Mesothelial cell of epicardium (in vitro differentiated cells): ENCODE measurements at regions not wholly inside any gene's neighbourhood (a gene's known extent, or its start where the extent isn't known, plus 50 kb on each side); places are given as distances from the start of the nearest gene placed in this dataset.
"Not testable (repeated sequence)": the region's sequence is repeated elsewhere in the genome, so short reads cannot be mapped to it uniquely, and the experiment has no call there.

Experiments
- DNase-seq, 2 experiments: peaks; one replicate each; pipeline ENCODE4 v3.0.0; 2021; ENCODE audit warnings: low spot score in 2 of 2; ENCODE audit not compliant: unreplicated experiment in 2 of 2
- H3K27ac Mint-ChIP-seq: 2 replicates; pipeline ENCODE4 v1.8.0; 2021; ENCODE audit warnings: mixed read lengths
- H3K27me3 Mint-ChIP-seq: 2 replicates; pipeline ENCODE4 v1.8.0; 2021; ENCODE audit warnings: low read depth, mixed read lengths
- H3K36me3 Mint-ChIP-seq: 2 replicates; pipeline ENCODE4 v1.8.0; 2021; ENCODE audit warnings: mixed read lengths
- H3K4me1 Mint-ChIP-seq: 2 replicates; pipeline ENCODE4 v1.8.0; 2021; ENCODE audit warnings: mixed read lengths
- H3K4me3 Mint-ChIP-seq: 2 replicates; pipeline ENCODE4 v1.8.0; 2021; ENCODE audit warnings: mild to moderate bottlenecking, moderate library complexity, mixed read lengths
- H3K9me3 Mint-ChIP-seq: 2 replicates; pipeline ENCODE4 v1.8.0; 2021; ENCODE audit warnings: mixed read lengths
- CTCF ChIP-seq: fragments of 200-600 bp; sonication (generic); IDR thresholded peaks from one replicate; pipeline ENCODE4 v1.5.0; 2021; ENCODE audit warnings: antibody characterized with exemption; ENCODE audit not compliant: unreplicated experiment

DNA sequence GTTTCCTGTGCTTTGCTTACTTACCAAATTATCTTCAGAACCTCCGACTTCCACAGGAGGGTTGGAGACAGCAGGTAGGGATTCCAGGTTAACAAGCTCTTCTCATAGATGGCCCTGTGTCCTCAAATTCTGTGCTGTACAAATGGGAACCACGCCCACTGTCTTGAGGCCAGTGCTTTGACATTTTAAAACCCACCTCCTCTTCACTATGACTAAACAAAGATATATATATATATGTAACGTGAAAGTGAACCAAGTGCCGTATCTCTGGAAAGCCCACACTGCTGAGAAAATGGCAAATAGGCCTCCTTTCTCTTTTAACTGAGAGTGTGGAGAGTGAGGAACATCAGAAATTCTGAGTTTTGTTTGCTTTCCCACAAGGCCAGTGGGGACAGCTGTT is 99.6 kb downstream of the ZBTB18 start:
- Mint-ChIP-seq H3K9me3 (no peaks in the 10 kb centered on the region), H3K27me3 (no peaks in the 10 kb centered on the region), H3K4me1 (peaks cover 14% of the 10 kb centered on the region), H3K36me3 (no peaks in the 10 kb centered on the region), H3K27ac (peak overlapping the region; percentile 61), H3K4me3 (no peak overlapping the region)
- no peak for DNase-seq
- TF ChIP-seq CTCF, result no peak

DNA sequence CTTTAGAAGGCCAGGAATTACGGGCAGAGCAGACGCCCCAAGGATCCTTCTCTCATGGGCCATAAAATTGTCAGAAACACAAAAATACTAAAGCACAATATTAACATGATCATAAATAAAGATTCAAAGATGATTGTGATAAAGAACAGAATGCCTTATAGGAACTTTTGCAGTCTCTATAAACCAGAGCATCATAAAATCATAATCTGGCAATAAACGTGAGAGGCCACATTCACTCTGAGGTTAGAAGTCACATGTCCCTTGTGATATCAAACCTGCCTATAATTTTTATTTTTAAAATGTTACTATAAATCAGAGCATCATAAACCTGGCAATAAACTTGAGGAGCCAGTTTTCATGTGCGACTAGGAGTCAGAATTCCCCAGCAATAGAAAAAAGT is 100.5 kb downstream of the ZBTB18 start:
- H3K27me3 Mint-ChIP-seq, result no peaks in the 10 kb centered on the region
- H3K27ac Mint-ChIP-seq, result no peak overlapping the region
- no peak for TF ChIP-seq CTCF
- no peaks in the 10 kb centered on the region for H3K36me3 Mint-ChIP-seq
- DNase-seq, result no peak
- peaks cover 14% of the 10 kb centered on the region for H3K4me1 Mint-ChIP-seq
- H3K4me3 Mint-ChIP-seq, result no peak overlapping the region
- no peaks in the 10 kb centered on the region for H3K9me3 Mint-ChIP-seq

DNA sequence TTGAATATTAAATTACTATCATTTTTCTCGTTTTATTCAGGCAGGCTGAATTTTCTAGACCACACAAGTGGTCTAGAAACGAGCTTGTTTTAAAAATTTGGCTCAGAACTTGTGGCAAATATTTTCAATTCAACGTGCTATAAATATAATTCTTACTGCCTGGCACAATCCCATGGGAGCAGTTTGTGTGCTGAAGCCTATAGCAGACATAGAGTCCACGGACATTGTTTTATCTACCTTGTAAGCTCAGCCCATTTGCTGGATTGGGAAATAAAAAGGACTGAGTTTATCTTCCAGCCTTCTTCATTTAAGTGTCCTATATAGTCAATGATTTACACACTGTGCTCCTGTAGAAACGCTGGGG is 103.4 kb downstream of the ZBTB18 start:
- Mint-ChIP-seq H3K27me3 (no peaks in the 10 kb centered on the region), H3K4me3 (no peak overlapping the region), H3K27ac (no peak overlapping the region), H3K9me3 (no peaks in the 10 kb centered on the region), H3K4me1 (peaks cover 14% of the 10 kb centered on the region), H3K36me3 (no peaks in the 10 kb centered on the region)
- no peak for DNase-seq
- TF ChIP-seq CTCF, result no peak

- no peak for DNase-seq
- Mint-ChIP-seq H3K4me1 (peaks cover 11% of the 10 kb centered on the region), H3K27me3 (no peaks in the 10 kb centered on the region), H3K4me3 (no peak overlapping the region), H3K9me3 (no peaks in the 10 kb centered on the region), H3K36me3 (no peaks in the 10 kb centered on the region), H3K27ac (no peak overlapping the region)
- TF ChIP-seq CTCF, result no peak
Observed at GRCh38 chr1:244154872-244155531, 103.9 kb downstream of the ZBTB18 start.

DNA sequence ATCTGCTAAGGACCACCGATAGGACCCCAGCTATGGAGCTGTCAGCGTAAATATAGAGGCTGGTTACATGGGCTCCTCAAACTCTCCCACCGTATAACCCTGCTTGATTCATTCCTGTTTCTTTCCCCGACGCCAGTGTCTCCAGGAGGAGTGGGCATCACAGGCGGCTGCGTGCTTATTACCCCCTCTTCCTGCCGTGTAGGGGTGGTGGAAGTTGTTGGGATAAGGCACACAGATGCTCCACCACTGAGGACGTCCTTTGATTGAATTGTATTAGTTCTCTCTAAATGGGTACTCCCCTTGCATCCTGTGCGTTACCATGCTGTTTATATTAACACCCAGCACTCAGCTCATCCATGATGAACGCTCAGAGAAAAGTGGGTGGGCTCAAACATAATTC is 104.6 kb downstream of the ZBTB18 start:
- no peak overlapping the region for H3K27ac Mint-ChIP-seq
- H3K4me3 Mint-ChIP-seq, result no peak overlapping the region
- no peaks in the 10 kb centered on the region for H3K9me3 Mint-ChIP-seq
- DNase-seq, result no peak
- no peak for TF ChIP-seq CTCF
- H3K4me1 Mint-ChIP-seq, result peaks cover 4% of the 10 kb centered on the region
- H3K27me3 Mint-ChIP-seq, result no peaks in the 10 kb centered on the region
- no peaks in the 10 kb centered on the region for H3K36me3 Mint-ChIP-seq

GRCh38 chr1:244156617-244157016 is 105.5 kb downstream of the ZBTB18 start:
- not testable (repeated sequence) for H3K4me1 Mint-ChIP-seq, H3K36me3 Mint-ChIP-seq, H3K9me3 Mint-ChIP-seq, H3K4me3 Mint-ChIP-seq, H3K27ac Mint-ChIP-seq, DNase-seq, H3K27me3 Mint-ChIP-seq
